ENCODE measurements at regions not wholly inside any gene's neighbourhood (a gene's known extent, or its start where the extent isn't known, plus 50 kb on each side); places are given as distances from the start of the nearest gene placed in this dataset.

DNA sequence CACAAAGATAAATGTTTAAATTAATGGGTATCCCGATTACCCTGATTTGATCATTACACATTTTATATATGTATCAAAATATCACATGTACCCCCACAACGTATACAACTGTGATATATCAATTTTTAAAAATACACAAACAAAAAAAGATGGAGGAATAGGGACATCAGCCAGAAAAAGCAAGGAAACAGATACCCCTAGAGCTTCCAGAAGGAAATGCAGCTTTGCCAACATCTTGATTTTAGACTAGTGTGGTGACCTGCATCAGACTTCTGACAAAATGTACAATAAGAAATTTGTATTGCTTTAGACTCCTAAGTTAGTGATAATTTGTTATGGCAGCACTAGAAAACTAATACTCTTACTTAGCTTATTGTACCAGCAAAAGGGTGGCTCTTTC lies 483.8 kb downstream of the TUSC7 start:
- Mint-ChIP-seq H3K4me3 (no peak overlapping the region), H3K27me3 (ENCODE audit: insufficient read depth, low read depth, poor library complexity) (no peaks in the 10 kb centered on the region), H3K27ac (no peak overlapping the region), H3K4me1 (no peaks in the 10 kb centered on the region), H3K9me3 (no peaks in the 10 kb centered on the region), H3K36me3 (ENCODE audit: low read depth) (no peaks in the 10 kb centered on the region)
- TF ChIP-seq CREB1 (CRISPR knock-in tag; IDR thresholded peaks at IDR 0.05; ENCODE audit: low read depth), result no peak
- no peak for TF ChIP-seq STAT1 (IDR thresholded peaks at IDR 0.05; ENCODE audit: unreplicated experiment)
- TF ChIP-seq, protein P1, sequence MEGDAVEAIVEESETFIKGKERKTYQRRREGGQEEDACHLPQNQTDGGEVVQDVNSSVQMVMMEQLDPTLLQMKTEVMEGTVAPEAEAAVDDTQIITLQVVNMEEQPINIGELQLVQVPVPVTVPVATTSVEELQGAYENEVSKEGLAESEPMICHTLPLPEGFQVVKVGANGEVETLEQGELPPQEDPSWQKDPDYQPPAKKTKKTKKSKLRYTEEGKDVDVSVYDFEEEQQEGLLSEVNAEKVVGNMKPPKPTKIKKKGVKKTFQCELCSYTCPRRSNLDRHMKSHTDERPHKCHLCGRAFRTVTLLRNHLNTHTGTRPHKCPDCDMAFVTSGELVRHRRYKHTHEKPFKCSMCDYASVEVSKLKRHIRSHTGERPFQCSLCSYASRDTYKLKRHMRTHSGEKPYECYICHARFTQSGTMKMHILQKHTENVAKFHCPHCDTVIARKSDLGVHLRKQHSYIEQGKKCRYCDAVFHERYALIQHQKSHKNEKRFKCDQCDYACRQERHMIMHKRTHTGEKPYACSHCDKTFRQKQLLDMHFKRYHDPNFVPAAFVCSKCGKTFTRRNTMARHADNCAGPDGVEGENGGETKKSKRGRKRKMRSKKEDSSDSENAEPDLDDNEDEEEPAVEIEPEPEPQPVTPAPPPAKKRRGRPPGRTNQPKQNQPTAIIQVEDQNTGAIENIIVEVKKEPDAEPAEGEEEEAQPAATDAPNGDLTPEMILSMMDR (conservative IDR thresholded peaks at IDR 0.05; ENCODE audit: low read depth in 2 of 2), result peak; percentile 55 to 60
- no peak for TF ChIP-seq JUNB (IDR thresholded peaks at IDR 0.05; ENCODE audit: unreplicated experiment)
- no peak for TF ChIP-seq POLR2AphosphoS5 (IDR thresholded peaks at IDR 0.05; ENCODE audit: low read depth)
- TF ChIP-seq EZH2phosphoT487 (IDR thresholded peaks at IDR 0.05; ENCODE audit: unreplicated experiment), result no peak
- no peak overlapping the region for H3K27ac ChIP-seq (ENCODE audit: low read depth)
- no peaks in the 10 kb centered on the region for H3K36me3 ChIP-seq (ENCODE audit: insufficient read depth)
- 0 out of 2 replicates have a peak, but pooled peaks cover under 1% of the 10 kb centered on the region for H3K9me2 ChIP-seq (ENCODE audit: insufficient read depth)
- H3K27me3 ChIP-seq (ENCODE audit: insufficient read depth), result no peaks in the 10 kb centered on the region
- ATAC-seq (peak; percentile 50; the same call in 2 of the 3 replicates), DNase-seq (ENCODE audit: low spot score) (peak; percentile 40)
- no peaks in the 10 kb centered on the region for H4K20me1 ChIP-seq (replicated peaks; ENCODE audit: insufficient read depth)
- H2AFZ ChIP-seq, result no peak overlapping the region
- no peaks in the 10 kb centered on the region for H3K4me1 ChIP-seq (ENCODE audit: insufficient read depth)
- no peaks in the 10 kb centered on the region for H3F3A ChIP-seq (replicated peaks; ENCODE audit: low read depth)
- no peak overlapping the region for H3K4me2 ChIP-seq
- no peak overlapping the region for H3K4me3 ChIP-seq
- no peaks in the 10 kb centered on the region for H3K79me2 ChIP-seq (replicated peaks; ENCODE audit: insufficient read depth)

DNA sequence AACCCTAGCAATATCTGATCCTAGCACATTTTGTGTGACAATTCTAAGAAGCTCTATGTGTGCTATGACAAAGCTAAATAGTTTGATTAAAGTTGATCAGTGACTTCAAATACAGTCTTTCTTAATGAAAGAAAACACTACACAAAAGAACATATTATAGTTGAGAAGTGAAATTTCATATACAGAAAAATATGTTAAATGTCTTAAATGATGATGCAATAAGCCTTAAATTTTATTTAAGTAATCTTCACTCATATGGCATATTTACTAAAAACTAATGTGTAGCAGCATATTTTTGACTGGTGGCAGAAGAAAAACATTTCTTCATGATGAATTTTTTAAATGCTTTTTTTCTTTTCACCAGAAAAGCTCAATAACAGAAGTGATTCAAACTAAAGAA lies 485.5 kb downstream of the TUSC7 start:
- H3K4me3 Mint-ChIP-seq, result no peak overlapping the region
- H3K27ac Mint-ChIP-seq, result no peak overlapping the region
- Histone ChIP-seq H3K4me1 (ENCODE audit: insufficient read depth) (no peaks in the 10 kb centered on the region; the same call in 1 of the 2 replicates), H3K4me3 (no peak overlapping the region), H3F3A (replicated peaks; ENCODE audit: low read depth) (no peaks in the 10 kb centered on the region), H3K27me3 (ENCODE audit: insufficient read depth) (no peaks in the 10 kb centered on the region), H2AFZ (no peak overlapping the region), H3K4me2 (no peak overlapping the region), H3K9me2 (ENCODE audit: insufficient read depth) (0 out of 2 replicates have a peak, but pooled peaks cover 6% of the 10 kb centered on the region), H4K20me1 (replicated peaks; ENCODE audit: insufficient read depth) (no peaks in the 10 kb centered on the region), H3K27ac (ENCODE audit: low read depth) (no peak overlapping the region), H3K79me2 (replicated peaks; ENCODE audit: insufficient read depth) (no peaks in the 10 kb centered on the region), H3K36me3 (ENCODE audit: insufficient read depth) (no peaks in the 10 kb centered on the region)
- no peaks in the 10 kb centered on the region for H3K27me3 Mint-ChIP-seq (ENCODE audit: insufficient read depth, low read depth, poor library complexity)
- DNase-seq (ENCODE audit: low spot score) (no peak), ATAC-seq (no peak)
- H3K9me3 Mint-ChIP-seq, result no peaks in the 10 kb centered on the region
- H3K4me1 Mint-ChIP-seq, result peaks cover 1% of the 10 kb centered on the region; the same call in 2 of the 3 replicates
- no peaks in the 10 kb centered on the region for H3K36me3 Mint-ChIP-seq (ENCODE audit: low read depth)
- TF ChIP-seq EZH2phosphoT487 (IDR thresholded peaks at IDR 0.05; ENCODE audit: unreplicated experiment), result no peak
- TF ChIP-seq EZH2 (IDR thresholded peaks at IDR 0.05; ENCODE audit: low read depth, unreplicated experiment), result no peak
- no peak for TF ChIP-seq ZNF331 (CRISPR knock-in tag; IDR thresholded peaks at IDR 0.05; ENCODE audit: low read depth)
- no peak for TF ChIP-seq CREB1 (CRISPR knock-in tag; IDR thresholded peaks at IDR 0.05; ENCODE audit: low read depth)
- TF ChIP-seq, protein P2, sequence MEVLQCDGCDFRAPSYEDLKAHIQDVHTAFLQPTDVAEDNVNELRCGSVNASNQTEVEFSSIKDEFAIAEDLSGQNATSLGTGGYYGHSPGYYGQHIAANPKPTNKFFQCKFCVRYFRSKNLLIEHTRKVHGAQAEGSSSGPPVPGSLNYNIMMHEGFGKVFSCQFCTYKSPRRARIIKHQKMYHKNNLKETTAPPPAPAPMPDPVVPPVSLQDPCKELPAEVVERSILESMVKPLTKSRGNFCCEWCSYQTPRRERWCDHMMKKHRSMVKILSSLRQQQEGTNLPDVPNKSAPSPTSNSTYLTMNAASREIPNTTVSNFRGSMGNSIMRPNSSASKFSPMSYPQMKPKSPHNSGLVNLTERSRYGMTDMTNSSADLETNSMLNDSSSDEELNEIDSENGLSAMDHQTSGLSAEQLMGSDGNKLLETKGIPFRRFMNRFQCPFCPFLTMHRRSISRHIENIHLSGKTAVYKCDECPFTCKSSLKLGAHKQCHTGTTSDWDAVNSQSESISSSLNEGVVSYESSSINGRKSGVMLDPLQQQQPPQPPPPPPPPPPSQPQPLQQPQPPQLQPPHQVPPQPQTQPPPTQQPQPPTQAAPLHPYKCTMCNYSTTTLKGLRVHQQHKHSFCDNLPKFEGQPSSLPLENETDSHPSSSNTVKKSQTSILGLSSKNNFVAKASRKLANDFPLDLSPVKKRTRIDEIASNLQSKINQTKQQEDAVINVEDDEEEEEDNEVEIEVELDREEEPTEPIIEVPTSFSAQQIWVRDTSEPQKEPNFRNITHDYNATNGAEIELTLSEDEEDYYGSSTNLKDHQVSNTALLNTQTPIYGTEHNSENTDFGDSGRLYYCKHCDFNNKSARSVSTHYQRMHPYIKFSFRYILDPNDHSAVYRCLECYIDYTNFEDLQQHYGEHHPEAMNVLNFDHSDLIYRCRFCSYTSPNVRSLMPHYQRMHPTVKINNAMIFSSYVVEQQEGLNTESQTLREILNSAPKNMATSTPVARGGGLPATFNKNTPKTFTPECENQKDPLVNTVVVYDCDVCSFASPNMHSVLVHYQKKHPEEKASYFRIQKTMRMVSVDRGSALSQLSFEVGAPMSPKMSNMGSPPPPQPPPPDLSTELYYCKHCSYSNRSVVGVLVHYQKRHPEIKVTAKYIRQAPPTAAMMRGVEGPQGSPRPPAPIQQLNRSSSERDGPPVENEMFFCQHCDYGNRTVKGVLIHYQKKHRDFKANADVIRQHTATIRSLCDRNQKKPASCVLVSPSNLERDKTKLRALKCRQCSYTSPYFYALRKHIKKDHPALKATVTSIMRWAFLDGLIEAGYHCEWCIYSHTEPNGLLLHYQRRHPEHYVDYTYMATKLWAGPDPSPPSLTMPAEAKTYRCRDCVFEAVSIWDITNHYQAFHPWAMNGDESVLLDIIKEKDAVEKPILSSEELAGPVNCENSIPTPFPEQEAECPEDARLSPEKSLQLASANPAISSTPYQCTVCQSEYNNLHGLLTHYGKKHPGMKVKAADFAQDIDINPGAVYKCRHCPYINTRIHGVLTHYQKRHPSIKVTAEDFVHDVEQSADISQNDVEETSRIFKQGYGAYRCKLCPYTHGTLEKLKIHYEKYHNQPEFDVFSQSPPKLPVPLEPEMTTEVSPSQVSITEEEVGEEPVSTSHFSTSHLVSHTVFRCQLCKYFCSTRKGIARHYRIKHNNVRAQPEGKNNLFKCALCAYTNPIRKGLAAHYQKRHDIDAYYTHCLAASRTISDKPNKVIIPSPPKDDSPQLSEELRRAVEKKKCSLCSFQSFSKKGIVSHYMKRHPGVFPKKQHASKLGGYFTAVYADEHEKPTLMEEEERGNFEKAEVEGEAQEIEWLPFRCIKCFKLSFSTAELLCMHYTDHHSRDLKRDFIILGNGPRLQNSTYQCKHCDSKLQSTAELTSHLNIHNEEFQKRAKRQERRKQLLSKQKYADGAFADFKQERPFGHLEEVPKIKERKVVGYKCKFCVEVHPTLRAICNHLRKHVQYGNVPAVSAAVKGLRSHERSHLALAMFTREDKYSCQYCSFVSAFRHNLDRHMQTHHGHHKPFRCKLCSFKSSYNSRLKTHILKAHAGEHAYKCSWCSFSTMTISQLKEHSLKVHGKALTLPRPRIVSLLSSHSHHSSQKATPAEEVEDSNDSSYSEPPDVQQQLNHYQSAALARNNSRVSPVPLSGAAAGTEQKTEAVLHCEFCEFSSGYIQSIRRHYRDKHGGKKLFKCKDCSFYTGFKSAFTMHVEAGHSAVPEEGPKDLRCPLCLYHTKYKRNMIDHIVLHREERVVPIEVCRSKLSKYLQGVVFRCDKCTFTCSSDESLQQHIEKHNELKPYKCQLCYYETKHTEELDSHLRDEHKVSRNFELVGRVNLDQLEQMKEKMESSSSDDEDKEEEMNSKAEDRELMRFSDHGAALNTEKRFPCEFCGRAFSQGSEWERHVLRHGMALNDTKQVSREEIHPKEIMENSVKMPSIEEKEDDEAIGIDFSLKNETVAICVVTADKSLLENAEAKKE (CRISPR knock-in tag; IDR thresholded peaks at IDR 0.05), result no peak
- TF ChIP-seq ZNF114 (CRISPR knock-in tag; IDR thresholded peaks at IDR 0.05), result no peak
- TF ChIP-seq, protein P3, sequence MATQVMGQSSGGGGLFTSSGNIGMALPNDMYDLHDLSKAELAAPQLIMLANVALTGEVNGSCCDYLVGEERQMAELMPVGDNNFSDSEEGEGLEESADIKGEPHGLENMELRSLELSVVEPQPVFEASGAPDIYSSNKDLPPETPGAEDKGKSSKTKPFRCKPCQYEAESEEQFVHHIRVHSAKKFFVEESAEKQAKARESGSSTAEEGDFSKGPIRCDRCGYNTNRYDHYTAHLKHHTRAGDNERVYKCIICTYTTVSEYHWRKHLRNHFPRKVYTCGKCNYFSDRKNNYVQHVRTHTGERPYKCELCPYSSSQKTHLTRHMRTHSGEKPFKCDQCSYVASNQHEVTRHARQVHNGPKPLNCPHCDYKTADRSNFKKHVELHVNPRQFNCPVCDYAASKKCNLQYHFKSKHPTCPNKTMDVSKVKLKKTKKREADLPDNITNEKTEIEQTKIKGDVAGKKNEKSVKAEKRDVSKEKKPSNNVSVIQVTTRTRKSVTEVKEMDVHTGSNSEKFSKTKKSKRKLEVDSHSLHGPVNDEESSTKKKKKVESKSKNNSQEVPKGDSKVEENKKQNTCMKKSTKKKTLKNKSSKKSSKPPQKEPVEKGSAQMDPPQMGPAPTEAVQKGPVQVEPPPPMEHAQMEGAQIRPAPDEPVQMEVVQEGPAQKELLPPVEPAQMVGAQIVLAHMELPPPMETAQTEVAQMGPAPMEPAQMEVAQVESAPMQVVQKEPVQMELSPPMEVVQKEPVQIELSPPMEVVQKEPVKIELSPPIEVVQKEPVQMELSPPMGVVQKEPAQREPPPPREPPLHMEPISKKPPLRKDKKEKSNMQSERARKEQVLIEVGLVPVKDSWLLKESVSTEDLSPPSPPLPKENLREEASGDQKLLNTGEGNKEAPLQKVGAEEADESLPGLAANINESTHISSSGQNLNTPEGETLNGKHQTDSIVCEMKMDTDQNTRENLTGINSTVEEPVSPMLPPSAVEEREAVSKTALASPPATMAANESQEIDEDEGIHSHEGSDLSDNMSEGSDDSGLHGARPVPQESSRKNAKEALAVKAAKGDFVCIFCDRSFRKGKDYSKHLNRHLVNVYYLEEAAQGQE (IDR thresholded peaks at IDR 0.05; ENCODE audit: unreplicated experiment), result no peak

Data from GM23338 (cell line).